Upper lobe of left lung (tissue), 4 donors: ENCODE measurements at regions not wholly inside any gene's neighbourhood (a gene's known extent, or its start where the extent isn't known, plus 50 kb on each side); places are given as distances from the start of the nearest gene placed in this dataset.

Source experiments
- CTCF ChIP-seq, 6 experiments: fragments of 450-650 bp in 4 of 6; fragments of 200-600 bp in 2 of 6; sonication (generic) in 2 of 6; IDR thresholded peaks; one replicate each; pipeline ENCODE4 v1.5.1; 2016 to 2019; ENCODE audit warnings: antibody characterized with exemption in 6 of 6
- POLR2A ChIP-seq, 4 donors: fragments of 450-650 bp; IDR thresholded peaks; one replicate each; pipeline ENCODE4 v1.5.1; 2016 to 2017; ENCODE audit warnings: antibody characterized with exemption in 4 of 4, mild to moderate bottlenecking in 2 of 4

GRCh38 chr3:30292192-30292893, 314.1 kb upstream of the TGFBR2 start:
- TF ChIP-seq POLR2A (IDR thresholded peaks at IDR 0.05) = no peak
- no peak for TF ChIP-seq CTCF (IDR thresholded peaks at IDR 0.05)
